Liver (tissue), 8 donors: ENCODE measurements at regions not wholly inside any gene's neighbourhood (a gene's known extent, or its start where the extent isn't known, plus 50 kb on each side); places are given as distances from the start of the nearest gene placed in this dataset.

Source experiments
- DNase-seq: peaks from one replicate; pipeline ENCODE4 v3.0.0-alpha.2; 2017; ENCODE audit warnings: low spot score
- H3K27ac ChIP-seq, 2 donors: one replicate each; pipeline ENCODE4 v1.7.0; 2013; ENCODE audit warnings: inconsistent platforms in 2 of 2, low read length in 2 of 2, control low read depth in 1 of 2, low read depth in 1 of 2, mild to moderate bottlenecking in 1 of 2
- H3K27me3 ChIP-seq, 4 donors: one replicate each; pipeline versions ENCODE4 v1.6.1 to v1.7.0; 2013; ENCODE audit warnings: low read length in 3 of 4, inconsistent platforms in 1 of 4, mild to moderate bottlenecking in 1 of 4, moderate library complexity in 1 of 4; ENCODE audit not compliant: control insufficient read depth in 4 of 4, insufficient read depth in 4 of 4
- H3K36me3 ChIP-seq, 4 donors: one replicate each; pipeline versions ENCODE4 v1.6.1 to v1.7.0; 2013; ENCODE audit warnings: low read length in 3 of 4, mild to moderate bottlenecking in 3 of 4, low read depth in 1 of 4, moderate library complexity in 1 of 4; ENCODE audit not compliant: control insufficient read depth in 4 of 4, insufficient read depth in 3 of 4
- H3K4me1 ChIP-seq, 4 donors: one replicate each; pipeline versions ENCODE4 v1.6.1 to v1.7.0; 2013; ENCODE audit warnings: low read length in 3 of 4, mild to moderate bottlenecking in 3 of 4, moderate library complexity in 1 of 4; ENCODE audit not compliant: control insufficient read depth in 4 of 4, insufficient read depth in 4 of 4
- H3K4me3 ChIP-seq, 3 donors: one replicate each; pipeline versions ENCODE4 v1.6.1 to v1.7.0; 2013; ENCODE audit warnings: low read length in 3 of 3, control low read depth in 1 of 3, low read depth in 1 of 3, mild to moderate bottlenecking in 1 of 3
- H3K9ac ChIP-seq, 2 donors: one replicate each; pipeline ENCODE4 v1.7.0; 2013; ENCODE audit warnings: low read length in 2 of 2, mild to moderate bottlenecking in 2 of 2, moderate library complexity in 2 of 2, control low read depth in 1 of 2, low read depth in 1 of 2
- H3K9me3 ChIP-seq, 4 donors: one replicate each; pipeline versions ENCODE4 v1.6.1 to v1.7.0; 2013; ENCODE audit warnings: low read length in 3 of 4; ENCODE audit not compliant: control insufficient read depth in 4 of 4
- EGR1 ChIP-seq, 2 donors: IDR thresholded peaks; 2 replicates each; pipeline ENCODE4 v1.6.1; 2016 to 2018; ENCODE audit warnings: antibody characterized with exemption in 2 of 2, low read depth in 2 of 2
- FOXA1 ChIP-seq: IDR thresholded peaks from 2 replicates; pipeline ENCODE4 v1.6.1; 2016; ENCODE audit warnings: antibody characterized with exemption
- FOXA2 ChIP-seq: IDR thresholded peaks from 2 replicates; pipeline ENCODE4 v1.6.1; 2016; ENCODE audit warnings: antibody characterized with exemption
- GABPA ChIP-seq, 2 donors: IDR thresholded peaks in 1 of 2; conservative IDR thresholded peaks in 1 of 2; 2 replicates each; pipeline ENCODE4 v1.6.1; 2016; ENCODE audit warnings: antibody characterized with exemption in 2 of 2, mild to moderate bottlenecking in 1 of 2, moderate library complexity in 1 of 2
- HNF4A ChIP-seq, 2 donors: conservative IDR thresholded peaks; 2 replicates each; pipeline ENCODE4 v1.6.1; 2016; ENCODE audit warnings: antibody characterized with exemption in 2 of 2, mild to moderate bottlenecking in 2 of 2
- HNF4G ChIP-seq: IDR thresholded peaks from 2 replicates; pipeline ENCODE4 v1.6.1; 2016; ENCODE audit warnings: antibody characterized with exemption
- RAD21 ChIP-seq, 2 donors: IDR thresholded peaks; 2 replicates each; pipeline ENCODE4 v1.6.1; 2016; ENCODE audit warnings: antibody characterized with exemption in 2 of 2, mild to moderate bottlenecking in 2 of 2
- REST ChIP-seq: IDR thresholded peaks from 2 replicates; pipeline ENCODE4 v1.6.1; 2016; ENCODE audit warnings: antibody characterized with exemption, mild to moderate bottlenecking
- RXRA ChIP-seq, 2 donors: IDR thresholded peaks; 2 replicates each; pipeline ENCODE4 v1.6.1; 2017 to 2018; ENCODE audit warnings: antibody characterized with exemption in 2 of 2, mild to moderate bottlenecking in 1 of 2
- SP1 ChIP-seq: IDR thresholded peaks from 2 replicates; pipeline ENCODE4 v1.6.1; 2018; ENCODE audit warnings: antibody characterized with exemption, mild to moderate bottlenecking
- TAF1 ChIP-seq: conservative IDR thresholded peaks from 2 replicates; pipeline ENCODE4 v1.6.1; 2016; ENCODE audit warnings: antibody characterized with exemption, mild to moderate bottlenecking
- ZBTB33 ChIP-seq: IDR thresholded peaks from 2 replicates; pipeline ENCODE4 v1.6.1; 2016; ENCODE audit warnings: antibody characterized with exemption
- WGBS: extraction: QIAGEN DNeasy Blood & Tissue Kit; methylation state at CpG from one replicate; pipeline ENCODE4 v1.1.7; 2013; 5-methylcytosine and 5-hydroxymethylcytosine counted together
- TF ChIP-seq, protein P1 (sequence below): fragments of 150-350 bp; IDR thresholded peaks from 2 replicates; pipeline ENCODE4 v1.5.1; 2017; ENCODE audit warnings: improper control_type of control experiment, low read depth, low read length; ENCODE audit not compliant: missing input control
- TF ChIP-seq, protein P2 (sequence below): IDR thresholded peaks from 2 replicates; pipeline ENCODE4 v1.6.1; 2016; ENCODE audit warnings: antibody characterized with exemption
- donor health status: healthy.
- donor health status: healthy.
- donor health status: healthy.
- donor health status: healthy.
- donor health status: healthy.

GRCh38 chr12:93158065-93158843 lies 219.5 kb upstream of the NUDT4 start:
- no peak for DNase-seq
- peaks cover 2 to 22% (median 17%) of the 10 kb centered on the region in 4 donors for H3K4me1 ChIP-seq
- H3K36me3 ChIP-seq, result no peaks in the 10 kb centered on the region
- no peaks in the 10 kb centered on the region for H3K9me3 ChIP-seq
- no peak for TF ChIP-seq FOXA2
- TF ChIP-seq ZBTB33, result no peak
- no peak for TF ChIP-seq SP1
- TF ChIP-seq, protein P1, sequence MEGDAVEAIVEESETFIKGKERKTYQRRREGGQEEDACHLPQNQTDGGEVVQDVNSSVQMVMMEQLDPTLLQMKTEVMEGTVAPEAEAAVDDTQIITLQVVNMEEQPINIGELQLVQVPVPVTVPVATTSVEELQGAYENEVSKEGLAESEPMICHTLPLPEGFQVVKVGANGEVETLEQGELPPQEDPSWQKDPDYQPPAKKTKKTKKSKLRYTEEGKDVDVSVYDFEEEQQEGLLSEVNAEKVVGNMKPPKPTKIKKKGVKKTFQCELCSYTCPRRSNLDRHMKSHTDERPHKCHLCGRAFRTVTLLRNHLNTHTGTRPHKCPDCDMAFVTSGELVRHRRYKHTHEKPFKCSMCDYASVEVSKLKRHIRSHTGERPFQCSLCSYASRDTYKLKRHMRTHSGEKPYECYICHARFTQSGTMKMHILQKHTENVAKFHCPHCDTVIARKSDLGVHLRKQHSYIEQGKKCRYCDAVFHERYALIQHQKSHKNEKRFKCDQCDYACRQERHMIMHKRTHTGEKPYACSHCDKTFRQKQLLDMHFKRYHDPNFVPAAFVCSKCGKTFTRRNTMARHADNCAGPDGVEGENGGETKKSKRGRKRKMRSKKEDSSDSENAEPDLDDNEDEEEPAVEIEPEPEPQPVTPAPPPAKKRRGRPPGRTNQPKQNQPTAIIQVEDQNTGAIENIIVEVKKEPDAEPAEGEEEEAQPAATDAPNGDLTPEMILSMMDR, result no peak
- no peak for TF ChIP-seq TAF1
- H3K9ac ChIP-seq, result no peak overlapping the region
- H3K27me3 ChIP-seq, result no peaks in the 10 kb centered on the region
- H3K4me3 ChIP-seq, result no peak overlapping the region
- WGBS, result 98% methylated on average over 4 of the region's 4 CpGs
- no peak overlapping the region for H3K27ac ChIP-seq

DNA sequence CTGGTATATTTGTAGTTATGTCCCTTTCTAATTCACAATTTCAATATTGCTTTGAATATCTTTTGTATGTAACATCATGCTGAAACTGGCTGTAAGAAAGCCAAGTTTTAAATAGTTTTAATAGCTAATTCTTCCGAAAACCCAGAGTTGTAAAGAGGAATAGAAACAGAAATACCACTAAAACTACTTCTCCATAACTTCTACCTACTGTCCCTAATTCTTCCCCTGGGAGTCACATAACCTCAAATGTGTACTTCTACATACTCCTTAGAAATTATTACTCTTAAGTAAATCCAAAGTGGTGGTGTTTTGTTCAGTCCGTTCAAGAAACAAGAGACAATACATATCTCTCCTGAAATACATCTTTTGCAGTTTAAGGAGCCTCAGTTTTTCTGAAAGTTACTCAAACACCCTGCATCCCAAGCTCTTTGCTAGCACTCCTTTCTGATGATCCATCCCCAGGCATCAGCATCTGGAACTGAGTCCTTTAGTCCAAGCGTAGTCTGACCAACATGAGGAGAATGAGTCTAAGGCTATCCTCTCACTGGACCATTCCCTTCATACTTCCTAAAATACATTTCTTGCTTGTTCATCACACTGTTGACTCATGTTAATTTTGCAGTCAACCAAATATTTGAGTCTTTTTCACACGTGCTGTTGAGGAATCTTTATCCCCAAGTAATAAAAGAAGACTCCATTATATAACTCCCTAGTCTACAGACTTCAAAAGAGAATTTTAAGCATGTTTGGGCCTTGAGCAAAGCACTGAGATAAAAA lies 214.3 kb upstream of the NUDT4 start:
- 77% methylated on average over 4 of the region's 4 CpGs for WGBS
- Histone ChIP-seq H3K27ac (no peak overlapping the region), H3K9me3 (no peaks in the 10 kb centered on the region), H3K36me3 (no peaks in the 10 kb centered on the region), H3K4me1 (peaks cover 0 to 5% (median 2%) of the 10 kb centered on the region in 4 donors), H3K27me3 (no peaks in the 10 kb centered on the region), H3K4me3 (no peak overlapping the region), H3K9ac (no peak overlapping the region)
- DNase-seq, result no peak
- TF ChIP-seq HNF4G, result no peak
- TF ChIP-seq FOXA2, result no peak
- TF ChIP-seq, protein P2, sequence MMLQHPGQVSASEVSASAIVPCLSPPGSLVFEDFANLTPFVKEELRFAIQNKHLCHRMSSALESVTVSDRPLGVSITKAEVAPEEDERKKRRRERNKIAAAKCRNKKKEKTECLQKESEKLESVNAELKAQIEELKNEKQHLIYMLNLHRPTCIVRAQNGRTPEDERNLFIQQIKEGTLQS, result no peak
- TF ChIP-seq REST, result no peak
- no peak for TF ChIP-seq ZBTB33
- no peak for TF ChIP-seq EGR1 (IDR thresholded peaks at IDR 0.05; ENCODE audit: low read depth in 2 of 2)
- no peak for TF ChIP-seq FOXA1
- TF ChIP-seq RXRA (IDR thresholded peaks at IDR 0.05), result no peak
- no peak for TF ChIP-seq HNF4A (conservative IDR thresholded peaks at IDR 0.05)
- TF ChIP-seq GABPA (IDR thresholded peaks at IDR 0.05 in 1 of 2, conservative IDR thresholded peaks at IDR 0.05 in 1 of 2), result no peak
- TF ChIP-seq RAD21 (IDR thresholded peaks at IDR 0.05), result no peak
